Natural killer cell (primary cell): ENCODE measurements at regions not wholly inside any gene's neighbourhood (a gene's known extent, or its start where the extent isn't known, plus 50 kb on each side); places are given as distances from the start of the nearest gene placed in this dataset.

ENCODE experiments used
- ATAC-seq, 3 donors: fragments of 150-1000 bp in 2 of 3; fragments of 200-7000 bp in 1 of 3; cut with Tn5 transposase; 1 replicate in 1 of 3; 2 replicates in 2 of 3; pipeline ENCODE4 v1.10.0; 2021; ENCODE audit warnings: mild to moderate bottlenecking in 2 of 3, moderate library complexity in 2 of 3
- DNase-seq, 2 donors: peaks; one replicate each; pipeline versions ENCODE4 v3.0.0 to v3.0.0-alpha.2; 2013 to 2021; ENCODE audit warnings: mixed read lengths in 1 of 2
- H3K27ac ChIP-seq: one replicate; pipeline ENCODE4 v1.5.1; 2013; ENCODE audit warnings: mild to moderate bottlenecking, low read length
- H3K27me3 ChIP-seq: one replicate; pipeline ENCODE4 v1.6.1; 2013; ENCODE audit warnings: low read length; ENCODE audit not compliant: control insufficient read depth, insufficient read depth
- H3K36me3 ChIP-seq: one replicate; pipeline ENCODE4 v1.6.1; 2013; ENCODE audit warnings: low read length; ENCODE audit not compliant: control insufficient read depth, insufficient read depth
- H3K4me1 ChIP-seq: one replicate; pipeline ENCODE4 v1.6.1; 2013; ENCODE audit warnings: low read length; ENCODE audit not compliant: control insufficient read depth, insufficient read depth
- H3K4me3 ChIP-seq: one replicate; pipeline ENCODE4 v1.5.1; 2013; ENCODE audit warnings: low read length
- H3K9me3 ChIP-seq: one replicate; pipeline ENCODE4 v1.6.1; 2013; ENCODE audit warnings: low read length; ENCODE audit not compliant: control insufficient read depth, insufficient read depth
- H3K27ac Mint-ChIP-seq, 2 donors: one replicate each; pipeline ENCODE4 v1.8.0; 2022; ENCODE audit warnings: mild to moderate bottlenecking in 2 of 2, mixed read lengths in 2 of 2, moderate library complexity in 1 of 2
- H3K27me3 Mint-ChIP-seq, 2 donors: one replicate each; pipeline ENCODE4 v1.8.0; 2022; ENCODE audit warnings: low read depth in 2 of 2, mixed read lengths in 2 of 2
- H3K36me3 Mint-ChIP-seq: one replicate; pipeline ENCODE4 v1.8.0; 2022; ENCODE audit warnings: mixed read lengths
- H3K4me1 Mint-ChIP-seq, 2 donors: one replicate each; pipeline ENCODE4 v1.8.0; 2022; ENCODE audit warnings: mixed read lengths in 2 of 2
- H3K4me3 Mint-ChIP-seq: one replicate; pipeline ENCODE4 v1.8.0; 2022; ENCODE audit warnings: mild to moderate bottlenecking, moderate library complexity, mixed read lengths
- H3K9me3 Mint-ChIP-seq, 2 donors: one replicate each; pipeline ENCODE4 v1.8.0; 2022; ENCODE audit warnings: mixed read lengths in 2 of 2
- WGBS: methylation state at CpG from one replicate; pipeline ENCODE4 v1.1.7; 2013; ENCODE audit warnings: missing lambda C conversion rate; ENCODE audit not compliant: insufficient coverage; 5-methylcytosine and 5-hydroxymethylcytosine counted together
- intact Hi-C: fragments of 100-400 bp; cut with micrococcal nuclease; formaldehyde crosslinking; loops from one replicate; pipeline ENCODE4 v1.14.2; 2022
- TF ChIP-seq, protein P1 (sequence below): fragments of 200-600 bp; IDR thresholded peaks from one replicate; pipeline ENCODE4 v1.8.0; 2022; ENCODE audit warnings: antibody characterized with exemption

DNA sequence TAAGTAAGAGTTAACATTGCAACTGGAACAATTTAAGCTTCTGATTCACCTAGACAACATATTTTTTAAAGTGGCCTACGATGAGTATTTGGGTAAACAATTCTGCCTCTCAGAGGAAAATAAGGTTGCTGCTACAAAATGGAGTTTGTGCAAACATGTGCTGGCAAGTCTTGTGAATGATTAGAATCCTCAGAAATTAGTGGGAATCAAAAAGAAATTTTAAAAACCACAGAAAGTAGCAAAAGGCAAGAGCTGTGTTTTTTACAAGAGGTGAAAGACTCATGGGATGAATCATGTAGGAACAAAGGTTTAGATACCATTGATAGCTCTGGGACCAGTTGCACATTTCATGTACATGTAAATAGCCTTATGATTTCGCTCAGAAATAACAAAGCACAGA lies 561.6 kb downstream of the TAF11L14 start:
- no peak overlapping the region for H3K4me3 ChIP-seq
- TF ChIP-seq, protein P1, sequence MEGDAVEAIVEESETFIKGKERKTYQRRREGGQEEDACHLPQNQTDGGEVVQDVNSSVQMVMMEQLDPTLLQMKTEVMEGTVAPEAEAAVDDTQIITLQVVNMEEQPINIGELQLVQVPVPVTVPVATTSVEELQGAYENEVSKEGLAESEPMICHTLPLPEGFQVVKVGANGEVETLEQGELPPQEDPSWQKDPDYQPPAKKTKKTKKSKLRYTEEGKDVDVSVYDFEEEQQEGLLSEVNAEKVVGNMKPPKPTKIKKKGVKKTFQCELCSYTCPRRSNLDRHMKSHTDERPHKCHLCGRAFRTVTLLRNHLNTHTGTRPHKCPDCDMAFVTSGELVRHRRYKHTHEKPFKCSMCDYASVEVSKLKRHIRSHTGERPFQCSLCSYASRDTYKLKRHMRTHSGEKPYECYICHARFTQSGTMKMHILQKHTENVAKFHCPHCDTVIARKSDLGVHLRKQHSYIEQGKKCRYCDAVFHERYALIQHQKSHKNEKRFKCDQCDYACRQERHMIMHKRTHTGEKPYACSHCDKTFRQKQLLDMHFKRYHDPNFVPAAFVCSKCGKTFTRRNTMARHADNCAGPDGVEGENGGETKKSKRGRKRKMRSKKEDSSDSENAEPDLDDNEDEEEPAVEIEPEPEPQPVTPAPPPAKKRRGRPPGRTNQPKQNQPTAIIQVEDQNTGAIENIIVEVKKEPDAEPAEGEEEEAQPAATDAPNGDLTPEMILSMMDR: no peak
- H3K4me3 Mint-ChIP-seq: no peak overlapping the region
- H3K27me3 Mint-ChIP-seq: no peaks in the 10 kb centered on the region
- intact Hi-C loops: no loop called here
- no peaks in the 10 kb centered on the region for H3K36me3 Mint-ChIP-seq
- DNase-seq: no peak
- no peaks in the 10 kb centered on the region for H3K4me1 Mint-ChIP-seq
- H3K4me1 ChIP-seq: no peaks in the 10 kb centered on the region
- WGBS: 73% methylated on average over 2 of the region's 2 CpGs
- H3K27ac ChIP-seq: no peak overlapping the region
- no peak overlapping the region for H3K27ac Mint-ChIP-seq
- peaks cover 15% of the 10 kb centered on the region for H3K9me3 ChIP-seq
- no peak for ATAC-seq
- H3K9me3 Mint-ChIP-seq: peaks cover 13 to 15% of the 10 kb centered on the region in 2 donors
- no peaks in the 10 kb centered on the region for H3K36me3 ChIP-seq
- no peaks in the 10 kb centered on the region for H3K27me3 ChIP-seq

DNA sequence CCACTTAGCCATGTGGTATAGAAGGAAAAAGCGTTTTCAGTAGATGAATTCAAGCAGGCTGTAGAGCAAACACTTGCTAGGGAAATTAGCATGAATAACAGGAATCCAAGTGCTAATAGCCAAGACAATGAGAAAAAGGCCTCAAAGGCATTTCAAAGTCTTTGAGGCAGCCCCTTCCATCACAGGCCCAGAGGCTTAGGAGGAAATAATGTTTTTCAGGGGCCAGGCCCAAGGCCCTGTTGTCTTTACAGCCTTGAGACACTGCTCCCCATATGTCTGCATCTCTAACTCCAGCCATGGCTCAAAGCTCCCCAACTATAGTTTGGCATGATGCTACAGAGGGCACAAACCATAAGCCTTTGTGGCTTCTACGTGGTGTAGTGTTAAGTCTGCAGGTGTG lies 563.5 kb downstream of the TAF11L14 start:
- Mint-ChIP-seq H3K9me3 (peaks cover 15% of the 10 kb centered on the region in 2 donors), H3K4me1 (no peaks in the 10 kb centered on the region), H3K27me3 (no peaks in the 10 kb centered on the region), H3K27ac (no peak overlapping the region), H3K36me3 (peaks cover 4% of the 10 kb centered on the region), H3K4me3 (no peak overlapping the region)
- Histone ChIP-seq H3K27ac (no peak overlapping the region), H3K4me3 (no peak overlapping the region), H3K27me3 (no peaks in the 10 kb centered on the region), H3K36me3 (no peaks in the 10 kb centered on the region), H3K9me3 (peaks cover 10% of the 10 kb centered on the region), H3K4me1 (no peaks in the 10 kb centered on the region)
- WGBS: 71% methylated on average over 2 of the region's 2 CpGs
- DNase-seq (no peak), ATAC-seq (no peak)
- intact Hi-C loops: no loop called here
- TF ChIP-seq, protein P1: no peak

DNA sequence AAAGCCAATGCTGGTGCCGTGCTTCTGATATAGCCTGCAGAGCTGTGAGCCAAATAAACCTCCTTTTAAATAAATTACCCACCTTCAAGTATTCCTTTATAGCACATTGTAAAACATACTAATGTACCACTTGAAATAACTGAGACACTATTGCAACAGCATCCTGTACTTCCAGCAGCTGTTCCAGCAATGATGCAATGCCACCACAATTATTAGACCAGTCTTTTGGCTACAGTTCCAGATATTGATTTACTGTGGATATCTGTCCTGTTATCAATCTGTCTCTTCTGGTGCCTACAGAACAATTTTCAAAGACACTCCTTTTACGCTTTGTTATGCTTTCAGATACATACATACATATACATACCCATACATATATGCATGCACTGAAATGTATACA lies 567.9 kb downstream of the TAF11L14 start:
- Mint-ChIP-seq H3K27ac (no peak overlapping the region), H3K4me1 (no peaks in the 10 kb centered on the region), H3K9me3 (peaks cover 4 to 13% of the 10 kb centered on the region in 2 donors), H3K36me3 (peaks cover 4% of the 10 kb centered on the region), H3K27me3 (no peaks in the 10 kb centered on the region), H3K4me3 (no peak overlapping the region)
- Histone ChIP-seq H3K27ac (no peak overlapping the region), H3K4me3 (no peak overlapping the region), H3K4me1 (no peaks in the 10 kb centered on the region), H3K27me3 (no peaks in the 10 kb centered on the region), H3K9me3 (peaks cover 13% of the 10 kb centered on the region), H3K36me3 (no peaks in the 10 kb centered on the region)
- DNase-seq: no peak
- ATAC-seq: no peak
- TF ChIP-seq, protein P1: no peak
- intact Hi-C loops: no loop called here
- WGBS: 95% methylated on average over 1 of the region's 2 CpGs

DNA sequence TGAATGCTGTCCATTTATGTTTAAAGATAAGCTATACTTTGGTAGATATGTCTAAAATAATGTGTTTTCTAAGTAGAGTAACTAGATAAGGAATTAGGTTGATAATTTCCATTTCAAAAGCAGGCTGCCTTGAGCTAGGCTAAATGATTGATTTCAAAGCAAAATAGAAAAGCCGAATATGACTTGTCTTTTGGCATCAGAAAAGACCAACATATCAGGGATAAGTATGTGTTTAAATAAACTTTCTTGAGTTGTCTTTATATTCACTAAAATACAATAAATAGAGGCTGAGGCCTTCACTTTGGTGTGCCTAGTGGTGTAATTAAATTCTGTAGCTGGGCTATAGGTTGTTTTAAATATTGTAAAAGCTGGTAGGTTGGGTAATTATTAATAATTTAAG lies 569.0 kb downstream of the TAF11L14 start:
- H3K36me3 ChIP-seq: no peaks in the 10 kb centered on the region
- H3K4me1 ChIP-seq: no peaks in the 10 kb centered on the region
- H3K4me3 ChIP-seq: no peak overlapping the region
- DNase-seq: no peak
- no peak overlapping the region for H3K27ac ChIP-seq
- H3K27me3 Mint-ChIP-seq: no peaks in the 10 kb centered on the region
- ATAC-seq: no peak
- no peak overlapping the region for H3K4me3 Mint-ChIP-seq
- WGBS: 60% methylated on average over 1 of the region's 1 CpG
- intact Hi-C loops: no loop called here
- H3K36me3 Mint-ChIP-seq: peaks cover 4% of the 10 kb centered on the region
- peaks cover 4 to 13% of the 10 kb centered on the region in 2 donors for H3K9me3 Mint-ChIP-seq
- TF ChIP-seq, protein P1: no peak
- H3K27ac Mint-ChIP-seq: no peak overlapping the region
- H3K27me3 ChIP-seq: no peaks in the 10 kb centered on the region
- peaks cover 5% of the 10 kb centered on the region for H3K9me3 ChIP-seq
- H3K4me1 Mint-ChIP-seq: no peaks in the 10 kb centered on the region
